ENCODE measurements at regions not wholly inside any gene's neighbourhood (a gene's known extent, or its start where the extent isn't known, plus 50 kb on each side); places are given as distances from the start of the nearest gene placed in this dataset.

- TF ChIP-seq YY1 (IDR thresholded peaks at IDR 0.05; ENCODE audit: low read depth, low read length) (no peak), CTCF (IDR thresholded peaks at IDR 0.05; ENCODE audit: control extremely low read depth in 1 of 3, insufficient read depth in 1 of 3, low read depth in 1 of 3, low read length in 3 of 3) (no peak), EZH2 (IDR thresholded peaks at IDR 0.05; ENCODE audit: low read depth, low read length, severe bottlenecking) (no peak), CHD1 (IDR thresholded peaks at IDR 0.05; ENCODE audit: low read depth, low read length) (no peak), E2F6 (IDR thresholded peaks at IDR 0.05) (no peak), POLR2AphosphoS5 (IDR thresholded peaks at IDR 0.05; ENCODE audit: low read depth, low read length) (no peak), TAF1 (IDR thresholded peaks at IDR 0.05; ENCODE audit: low read depth, low read length) (no peak), SIRT6 (IDR thresholded peaks at IDR 0.05; ENCODE audit: low read length) (no peak), KDM5A (IDR thresholded peaks at IDR 0.05; ENCODE audit: low read length) (no peak), ATF3 (IDR thresholded peaks at IDR 0.05; ENCODE audit: insufficient read depth, low read depth, low read length) (no peak), BCL11A (IDR thresholded peaks at IDR 0.05; ENCODE audit: low read depth in 2 of 2, low read length in 2 of 2) (no peak), HDAC2 (IDR thresholded peaks at IDR 0.05; ENCODE audit: borderline replicate concordance in 1 of 2, low read depth in 2 of 2, low read length in 2 of 2) (no peak)
Measured at GRCh38 chrX:127037159-127037558, 217.6 kb downstream of the PRR32 start.

Data from H1 (cell line).